GM19397 (cell line): ENCODE measurements at regions not wholly inside any gene's neighbourhood (a gene's known extent, or its start where the extent isn't known, plus 50 kb on each side); places are given as distances from the start of the nearest gene placed in this dataset.

ENCODE experiments used
- ATAC-seq: cut with Tn5 transposase; IDR thresholded peaks from one replicate; pipeline ENCODE4 v1.9.1; 2021; ENCODE audit warnings: mild to moderate bottlenecking, moderate library complexity; ENCODE audit not compliant: unreplicated experiment

DNA sequence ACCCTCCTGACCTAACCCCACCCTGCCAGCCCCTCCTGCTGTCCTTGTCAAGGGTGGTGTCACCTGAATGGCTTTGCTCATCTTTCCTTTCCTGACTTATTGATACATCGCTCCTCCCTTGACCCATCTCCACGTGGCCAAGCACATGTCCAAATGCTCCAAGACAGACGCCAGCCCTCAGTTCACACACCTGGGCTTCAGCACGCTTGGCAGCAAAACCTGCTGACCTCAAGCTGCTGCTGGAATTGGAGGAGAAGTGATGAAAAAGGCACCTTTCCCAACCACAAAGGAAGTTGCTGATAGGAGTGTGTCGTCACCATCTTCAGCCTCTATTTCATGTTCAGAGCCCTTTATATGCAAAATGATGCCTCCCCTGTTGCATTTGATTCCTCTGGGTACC lies 141.3 kb downstream of the TLE3 start:
- no peak for ATAC-seq

DNA sequence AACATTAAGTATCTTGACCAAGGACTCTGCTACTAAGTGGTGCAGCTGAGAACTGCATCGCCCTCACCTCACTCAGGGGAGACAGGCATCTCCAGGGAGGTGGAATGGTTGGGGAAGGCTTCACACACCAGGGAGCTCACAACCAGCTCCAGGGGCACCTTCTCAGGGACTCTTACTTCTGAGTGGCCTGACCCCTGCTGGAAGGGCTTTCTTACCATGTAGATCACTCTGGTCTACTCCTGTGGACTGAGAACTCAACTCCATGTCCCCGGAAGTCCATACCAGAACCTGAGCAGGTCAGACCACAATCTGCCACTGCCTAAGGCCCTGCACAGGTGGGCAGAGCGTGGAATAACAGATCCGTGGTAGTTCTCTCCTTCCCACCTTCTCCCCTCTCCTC lies 140.5 kb downstream of the TLE3 start:
- no peak for ATAC-seq

DNA sequence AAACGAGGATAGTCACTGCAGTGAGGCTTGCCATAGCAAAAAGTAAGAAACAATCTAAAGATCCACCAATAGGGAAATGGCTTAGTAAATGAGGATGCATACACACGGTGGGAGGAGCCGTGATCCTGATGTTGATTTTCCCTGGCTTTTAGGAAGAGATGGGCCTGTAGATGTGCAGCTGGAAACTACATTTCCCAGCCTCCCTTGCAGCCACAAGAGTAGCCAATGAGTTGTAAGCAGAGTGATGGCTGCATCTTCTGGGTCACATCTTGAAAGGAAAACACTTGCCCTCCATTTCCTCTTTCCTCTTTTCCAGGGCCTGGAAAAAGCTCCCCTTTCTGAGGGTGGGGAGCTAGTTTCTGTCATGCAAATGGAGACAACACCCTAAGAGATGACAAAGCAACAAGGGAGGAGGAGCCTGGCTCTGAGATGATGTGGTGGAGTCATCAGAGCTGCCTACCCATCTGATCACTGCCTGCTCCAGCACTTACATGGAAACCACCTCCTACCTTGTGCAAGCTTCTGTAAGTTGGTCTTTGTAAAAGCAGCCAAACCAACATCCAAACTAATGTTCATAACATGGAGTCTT lies 139.1 kb downstream of the TLE3 start:
- no peak for ATAC-seq

DNA sequence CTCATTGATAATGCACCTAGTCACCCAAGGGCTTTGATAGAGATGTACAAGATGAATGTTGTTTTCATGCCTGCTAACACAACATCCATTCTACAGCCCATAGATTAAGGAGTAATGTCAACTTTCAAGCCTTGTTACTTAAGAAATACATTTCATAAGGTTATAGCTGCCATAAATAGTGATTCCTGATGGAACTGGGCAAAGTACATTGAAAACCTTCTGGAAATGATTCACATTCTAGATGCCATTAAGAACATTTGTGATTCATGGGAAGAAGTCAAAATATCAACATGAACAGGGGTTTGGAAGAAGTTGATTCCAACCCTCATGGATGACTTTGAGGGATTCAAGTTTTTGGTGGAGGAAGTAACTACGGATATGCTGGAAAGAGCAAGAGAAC lies 135.2 kb downstream of the TLE3 start:
- no peak for ATAC-seq

DNA sequence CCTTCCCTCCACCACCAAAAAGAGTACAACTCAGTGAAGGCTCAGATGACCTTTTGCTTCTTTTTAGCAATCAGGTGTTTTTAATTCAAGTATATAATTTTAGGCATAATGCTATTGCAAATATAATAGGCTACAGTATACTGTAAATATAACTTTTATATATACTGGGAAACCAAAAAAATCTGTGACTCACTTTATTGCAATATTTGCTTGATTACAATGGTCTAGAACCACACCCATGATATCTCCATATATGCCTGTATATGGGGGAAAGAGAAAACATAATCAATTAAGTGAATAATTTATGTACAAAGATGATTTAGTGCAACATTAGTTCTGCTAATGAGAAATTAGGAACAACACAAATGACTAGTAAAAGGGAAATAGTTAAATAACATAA lies 134.3 kb downstream of the TLE3 start:
- ATAC-seq, result no peak

DNA sequence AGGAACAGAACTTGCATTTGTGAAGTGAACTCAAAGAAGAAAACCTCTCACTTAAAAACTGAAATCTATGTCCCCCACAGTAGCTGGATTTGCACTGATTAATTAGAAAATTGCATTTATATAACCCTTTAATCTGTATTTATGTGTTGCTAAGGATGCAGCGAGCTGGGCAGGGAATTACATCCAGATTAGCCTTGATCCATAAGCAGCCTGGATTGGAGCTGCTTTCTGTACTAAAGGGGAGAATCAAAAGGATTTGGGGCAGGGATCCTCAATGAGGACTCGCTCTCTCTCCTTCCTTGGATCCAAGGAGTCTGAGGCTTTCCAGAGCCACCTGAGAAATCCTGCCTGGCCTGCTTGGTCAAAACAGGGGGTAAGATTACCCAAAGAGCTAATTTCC lies 125.9 kb downstream of the TLE3 start:
- ATAC-seq, result no peak

DNA sequence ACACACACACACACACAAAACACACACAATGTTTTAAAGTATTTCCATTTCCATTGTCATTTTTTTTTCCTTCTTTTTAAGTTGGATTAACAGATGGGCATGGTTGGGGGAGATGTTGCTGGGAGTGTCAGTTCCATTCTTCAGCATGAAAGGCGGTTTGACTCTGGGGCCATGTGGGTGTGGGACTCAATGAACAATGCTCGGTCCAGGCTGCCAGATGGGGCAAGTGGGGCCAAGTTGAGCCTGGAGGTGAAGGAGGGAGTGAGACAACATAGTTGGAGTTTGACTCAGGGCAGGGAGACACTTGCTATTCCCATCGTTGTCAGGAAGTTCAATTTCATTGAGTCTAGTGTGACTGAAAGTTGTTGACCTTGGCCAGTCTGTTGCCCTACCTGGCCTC lies 125.3 kb downstream of the TLE3 start:
- no peak for ATAC-seq

DNA sequence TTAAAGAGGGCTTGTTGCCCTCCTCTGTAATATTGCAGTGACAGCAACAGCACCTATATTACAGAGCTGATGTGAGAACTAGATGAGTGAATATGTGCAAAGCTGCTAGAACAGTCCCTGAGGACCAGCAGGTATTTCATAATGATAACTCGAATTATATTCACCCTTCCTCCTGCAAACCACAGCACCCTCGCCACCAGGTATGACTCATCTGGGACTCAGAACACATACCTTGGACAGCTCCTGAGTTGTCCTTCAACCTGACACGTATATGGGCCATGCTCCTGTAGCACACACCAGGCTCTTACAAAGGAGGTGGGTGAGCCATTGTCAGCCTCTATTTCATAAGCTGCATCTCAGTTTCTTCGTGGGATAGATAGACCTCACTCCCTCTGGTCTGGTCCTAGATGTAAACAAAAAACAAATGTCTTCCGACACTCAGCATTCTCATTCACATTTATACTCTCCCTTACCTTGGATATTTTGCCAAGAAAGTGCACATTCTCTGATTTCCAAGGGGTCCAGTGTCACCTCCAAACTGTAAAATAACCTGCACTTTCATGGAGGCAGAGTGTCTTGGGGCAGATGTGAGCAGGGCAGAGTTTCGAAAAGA lies 124.5 kb downstream of the TLE3 start:
- ATAC-seq, result no peak

DNA sequence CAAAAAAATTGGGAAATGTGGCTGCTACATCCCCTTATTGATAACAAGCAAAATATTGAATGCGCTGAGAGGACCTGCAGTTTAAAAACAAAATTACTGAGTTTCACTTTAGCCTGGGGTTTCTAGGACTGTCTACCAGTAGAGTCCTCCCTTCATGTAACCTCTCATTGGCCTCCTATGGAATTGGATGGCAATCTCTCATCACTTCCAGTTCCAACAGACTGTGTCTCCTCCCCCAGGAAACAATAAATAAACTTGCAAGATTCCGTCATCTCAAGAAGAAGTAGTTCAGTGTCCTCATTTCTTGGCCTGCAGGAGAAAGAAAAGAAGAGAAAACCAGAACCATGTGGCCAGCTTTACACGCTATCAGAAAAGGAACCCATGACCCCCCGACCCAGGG lies 123.8 kb downstream of the TLE3 start:
- no peak for ATAC-seq

DNA sequence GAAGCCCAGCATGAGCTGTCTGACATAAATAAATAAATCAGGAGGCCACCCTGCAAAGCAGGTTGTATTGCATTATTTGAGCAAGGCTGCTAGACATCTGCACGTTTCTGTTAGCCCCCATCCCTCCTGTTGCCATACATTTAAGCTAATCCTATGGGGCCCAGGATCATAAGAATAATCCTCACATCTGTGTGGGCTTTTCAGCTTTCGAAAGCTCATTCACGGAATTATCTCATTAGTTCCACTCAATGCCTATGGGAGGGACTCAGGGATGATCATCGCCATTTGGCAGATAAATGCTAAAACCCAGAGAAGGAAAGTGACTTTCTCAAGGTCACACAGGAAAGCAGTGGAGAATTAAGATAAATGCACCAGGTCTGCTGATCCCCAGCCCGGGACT lies 123.4 kb downstream of the TLE3 start:
- ATAC-seq, result no peak

DNA sequence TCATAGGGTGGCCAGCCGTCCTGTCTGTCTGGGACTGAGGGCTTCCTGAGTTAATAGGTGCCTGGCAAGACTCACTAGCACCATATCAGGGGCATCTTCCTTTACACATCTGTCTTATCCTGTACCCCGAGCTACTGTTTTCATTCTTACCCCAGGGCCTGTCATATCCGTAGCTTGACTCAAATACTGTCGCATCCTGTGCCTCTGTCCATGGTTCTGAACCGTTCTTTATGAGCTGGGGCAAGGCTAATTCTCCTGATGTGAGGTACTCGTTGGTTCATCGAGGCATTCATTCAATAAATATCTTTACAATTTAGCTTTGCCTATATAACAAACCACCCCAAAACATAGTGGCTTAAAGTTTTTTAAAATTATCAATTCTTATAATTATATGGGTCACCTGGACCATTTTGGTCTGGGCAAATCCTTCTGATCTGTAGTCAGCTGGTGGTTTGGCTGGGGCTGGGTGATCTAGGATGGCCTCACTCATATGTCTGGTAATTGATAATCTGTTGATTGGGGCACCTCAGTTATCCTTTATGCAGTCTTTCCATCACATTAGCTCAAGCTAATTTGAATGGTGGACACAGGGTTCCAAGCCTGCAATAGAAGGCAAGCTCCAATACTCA lies 121.2 kb downstream of the TLE3 start:
- ATAC-seq, result no peak

DNA sequence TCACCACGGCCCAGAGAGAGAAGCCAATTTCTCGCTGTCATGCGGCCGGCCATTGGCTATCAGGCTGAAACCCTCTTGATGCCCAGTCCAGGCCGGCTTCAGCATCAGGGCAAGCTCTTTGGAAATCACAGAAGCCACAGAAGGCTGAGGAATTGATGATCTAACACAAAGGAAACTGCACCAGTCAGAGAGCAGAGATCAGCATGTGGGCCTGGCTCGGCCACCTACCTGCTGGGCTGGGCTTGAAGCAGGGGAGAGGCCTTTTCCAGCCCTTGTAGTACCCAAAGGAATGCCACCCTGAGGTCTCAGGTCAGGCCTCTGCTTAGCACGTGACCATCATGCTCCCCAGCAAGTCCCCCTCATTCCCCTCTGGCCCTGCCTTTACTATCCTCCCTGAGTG lies 119.1 kb downstream of the TLE3 start:
- no peak for ATAC-seq

DNA sequence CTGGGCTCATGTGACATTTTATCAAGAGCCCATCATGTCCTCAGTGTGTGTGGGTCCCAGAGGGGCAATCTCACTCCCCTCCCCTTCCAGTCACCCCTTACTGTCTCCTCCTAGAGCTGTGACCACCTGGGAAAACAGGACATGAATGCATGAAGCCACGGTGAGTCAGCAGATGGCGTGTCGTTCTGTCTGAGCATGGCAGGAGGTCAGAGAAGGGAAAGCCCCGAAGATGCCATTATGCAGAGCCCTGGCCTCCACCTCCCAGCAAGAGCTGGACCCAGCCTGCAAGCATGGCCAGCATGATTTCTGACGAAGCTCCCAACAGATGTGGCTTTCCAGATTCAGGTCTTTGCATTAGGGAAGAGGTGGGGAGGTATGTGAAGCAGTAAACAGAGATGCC lies 118.5 kb downstream of the TLE3 start:
- ATAC-seq, result peak; percentile 52

DNA sequence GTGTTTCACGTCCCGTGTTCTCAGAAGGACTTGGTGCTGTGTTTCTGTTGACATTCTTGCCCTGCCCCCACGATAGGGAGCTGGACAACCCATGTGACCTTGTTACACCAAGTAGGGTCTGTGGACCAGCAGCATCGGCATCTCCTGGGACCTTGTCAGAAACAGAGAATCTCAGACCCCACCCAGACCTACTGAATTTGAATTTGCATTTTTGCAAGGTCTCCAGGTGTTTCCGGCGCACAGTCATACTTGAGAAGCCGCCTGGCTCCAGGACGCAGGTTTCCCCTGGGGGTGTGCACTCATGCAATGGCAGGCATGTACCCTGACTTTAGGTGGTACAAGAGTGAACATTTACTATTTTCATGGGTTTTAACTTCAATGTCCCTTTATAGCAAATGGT lies 117.9 kb downstream of the TLE3 start:
- peak; percentile 79 for ATAC-seq

DNA sequence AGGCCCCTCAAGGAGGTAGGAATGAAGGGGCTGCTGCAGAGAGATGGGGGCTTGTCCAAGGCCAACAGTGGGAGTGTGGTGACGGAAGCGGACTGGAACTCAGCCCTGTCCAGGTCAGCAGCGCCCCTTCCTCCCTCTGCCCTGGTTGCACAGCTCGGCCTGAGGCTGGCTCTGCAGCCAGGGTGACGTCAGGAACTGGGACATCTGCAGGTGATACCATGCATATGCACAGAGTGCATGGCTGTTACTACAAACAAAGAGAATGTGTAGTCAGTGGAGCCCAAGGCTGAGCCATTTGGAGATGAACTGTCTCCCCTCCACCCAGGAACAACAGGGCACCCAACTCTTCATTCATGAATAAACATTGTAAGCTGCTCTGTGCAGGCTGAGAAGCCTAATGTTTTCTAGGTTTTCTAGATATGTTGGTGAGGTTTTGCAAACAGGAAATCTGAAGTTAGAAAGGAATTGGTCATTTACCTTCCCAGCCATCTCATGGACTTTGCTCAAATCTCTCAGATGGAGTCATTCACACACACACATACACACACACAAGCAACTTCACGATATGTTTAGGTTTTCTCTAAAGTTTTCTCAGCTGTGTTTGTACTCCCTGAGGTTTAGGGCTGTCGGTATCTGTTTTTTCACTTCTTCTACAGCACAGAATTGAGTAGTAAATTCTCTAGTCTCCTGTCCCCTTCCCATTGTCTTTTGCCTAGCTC lies 117.2 kb downstream of the TLE3 start:
- ATAC-seq, result peak; percentile 25

DNA sequence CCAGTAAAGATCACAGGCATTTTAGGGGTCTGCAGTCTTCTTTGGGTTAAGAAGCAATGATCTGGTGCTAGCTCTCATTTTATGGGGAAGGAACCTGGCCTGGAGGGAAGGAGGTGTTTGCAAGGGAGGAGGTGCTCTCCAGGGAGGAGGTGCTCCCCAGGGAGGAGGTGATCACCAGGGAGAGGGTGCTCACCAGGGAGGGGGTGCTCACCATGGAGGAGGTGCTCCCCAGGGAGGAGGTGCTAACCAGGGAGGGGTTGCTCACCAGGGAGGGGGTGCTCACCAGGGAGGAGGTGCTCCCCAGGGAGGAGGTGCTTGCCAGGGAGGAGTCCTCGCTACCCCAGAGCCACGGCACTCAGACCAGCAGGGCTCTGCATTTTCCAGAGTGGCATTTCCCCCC lies 115.7 kb downstream of the TLE3 start:
- no peak for ATAC-seq

DNA sequence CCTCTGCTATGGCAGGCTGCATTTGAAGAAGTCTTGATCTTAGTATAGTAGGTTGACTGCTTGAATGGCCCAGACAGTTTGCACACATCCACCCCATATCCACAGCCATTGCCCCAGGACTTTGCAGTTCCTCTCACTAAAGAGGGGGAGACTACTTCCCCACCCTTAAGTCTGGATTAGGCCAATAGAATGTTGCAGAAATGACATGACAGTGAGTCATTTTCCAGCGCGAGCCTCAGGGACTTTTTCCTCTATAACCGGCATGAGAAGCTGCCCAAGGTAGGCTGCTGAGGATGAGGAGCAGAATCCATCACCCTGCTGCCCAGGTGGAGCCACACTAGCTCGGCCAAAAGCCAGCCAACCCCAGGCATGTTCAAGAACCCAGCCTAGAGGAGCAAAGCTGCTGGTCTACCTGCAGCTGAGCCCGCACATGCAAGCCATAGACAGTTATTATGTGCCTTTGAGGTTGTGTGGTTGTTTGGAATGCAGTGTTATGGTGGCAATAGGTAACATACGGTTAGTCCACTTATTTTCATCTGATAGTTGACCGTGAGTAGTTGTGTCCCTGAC lies 113.9 kb downstream of the TLE3 start:
- ATAC-seq, result no peak

DNA sequence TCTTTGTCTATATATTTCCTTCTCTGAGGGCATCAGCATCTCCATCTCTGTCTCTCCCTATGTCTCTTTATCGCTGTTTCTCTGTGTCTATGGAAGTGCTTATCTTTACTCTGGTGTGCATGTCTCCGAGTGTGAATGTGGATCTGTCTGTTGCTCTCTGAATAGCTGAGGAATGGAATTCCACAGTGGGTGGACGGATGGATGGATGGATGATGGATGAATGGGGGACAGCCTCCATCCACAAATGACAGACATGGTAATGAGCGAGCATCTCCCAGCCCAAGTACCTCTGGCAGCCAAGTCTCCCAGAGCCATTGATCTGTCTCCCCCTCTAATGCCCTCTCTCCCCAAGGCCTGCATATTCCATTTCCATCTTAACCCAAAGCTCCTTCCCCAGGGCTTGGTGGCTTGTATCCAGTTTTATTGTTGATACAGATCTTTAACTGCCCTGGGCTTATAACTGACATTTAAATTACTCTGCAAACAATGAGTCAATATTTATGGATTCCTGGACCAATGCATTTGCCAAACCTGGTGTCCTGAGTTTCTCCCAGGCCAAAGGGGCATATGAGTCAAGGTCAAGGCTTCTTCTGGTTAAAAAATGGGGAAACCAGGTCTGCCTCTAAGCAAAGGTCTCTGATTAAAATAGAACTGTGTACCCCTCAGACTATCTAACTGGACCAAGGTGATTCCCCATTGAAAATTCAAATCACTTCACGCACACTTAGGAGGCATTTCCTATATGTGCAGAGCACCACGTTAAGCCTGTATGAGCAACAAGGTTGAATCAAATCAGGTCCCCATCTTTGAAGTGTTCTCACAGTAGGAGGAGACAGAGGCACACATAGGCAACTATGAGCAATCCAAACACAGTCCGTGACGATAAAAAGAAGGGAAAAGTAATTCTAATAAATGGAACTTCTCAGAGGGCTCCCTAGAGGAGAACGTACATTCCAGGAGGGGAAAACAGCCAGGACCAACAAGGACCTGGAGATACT lies 109.9 kb downstream of the TLE3 start:
- no peak for ATAC-seq

DNA sequence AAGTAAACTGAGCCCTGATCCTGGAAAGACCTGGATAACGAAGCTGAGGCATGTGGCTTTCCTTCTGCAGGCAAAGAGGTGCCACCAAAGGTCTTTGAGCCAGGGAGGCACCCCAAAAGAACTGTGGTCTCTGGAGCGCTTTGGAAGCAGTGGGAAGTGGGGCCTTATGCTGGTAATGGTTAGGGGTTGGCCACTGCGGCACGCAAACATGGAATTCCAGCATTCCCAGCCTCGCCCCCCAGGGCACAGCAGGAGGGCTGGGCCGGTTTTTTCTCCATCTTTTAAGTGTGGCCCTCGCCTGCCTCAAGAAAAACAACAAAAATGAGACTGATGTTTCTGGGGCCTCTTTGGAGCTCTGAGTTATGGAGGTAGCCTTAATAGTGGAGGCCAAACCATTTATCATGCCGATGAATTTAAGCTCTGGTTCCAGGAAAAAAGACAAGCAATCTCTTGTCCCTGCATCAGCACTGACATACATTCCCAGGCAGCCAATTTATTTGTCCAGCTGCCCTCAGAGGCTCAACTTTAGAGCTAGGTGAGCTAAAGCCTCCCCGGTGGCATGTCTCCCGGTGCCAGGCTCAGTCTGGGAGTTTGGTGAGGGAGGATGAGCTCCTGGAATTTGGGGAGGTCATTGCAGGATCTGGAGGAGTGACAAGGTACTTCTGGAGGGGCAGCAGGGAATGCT lies 109.0 kb downstream of the TLE3 start:
- no peak for ATAC-seq
